NCI-H1105 (cell line): ENCODE measurements at regions not wholly inside any gene's neighbourhood (a gene's known extent, or its start where the extent isn't known, plus 50 kb on each side); places are given as distances from the start of the nearest gene placed in this dataset.

Source experiments
- DNase-seq: peaks from one replicate; lab custom pipeline; 2025; lab: John Stamatoyannopoulos, UW

DNA sequence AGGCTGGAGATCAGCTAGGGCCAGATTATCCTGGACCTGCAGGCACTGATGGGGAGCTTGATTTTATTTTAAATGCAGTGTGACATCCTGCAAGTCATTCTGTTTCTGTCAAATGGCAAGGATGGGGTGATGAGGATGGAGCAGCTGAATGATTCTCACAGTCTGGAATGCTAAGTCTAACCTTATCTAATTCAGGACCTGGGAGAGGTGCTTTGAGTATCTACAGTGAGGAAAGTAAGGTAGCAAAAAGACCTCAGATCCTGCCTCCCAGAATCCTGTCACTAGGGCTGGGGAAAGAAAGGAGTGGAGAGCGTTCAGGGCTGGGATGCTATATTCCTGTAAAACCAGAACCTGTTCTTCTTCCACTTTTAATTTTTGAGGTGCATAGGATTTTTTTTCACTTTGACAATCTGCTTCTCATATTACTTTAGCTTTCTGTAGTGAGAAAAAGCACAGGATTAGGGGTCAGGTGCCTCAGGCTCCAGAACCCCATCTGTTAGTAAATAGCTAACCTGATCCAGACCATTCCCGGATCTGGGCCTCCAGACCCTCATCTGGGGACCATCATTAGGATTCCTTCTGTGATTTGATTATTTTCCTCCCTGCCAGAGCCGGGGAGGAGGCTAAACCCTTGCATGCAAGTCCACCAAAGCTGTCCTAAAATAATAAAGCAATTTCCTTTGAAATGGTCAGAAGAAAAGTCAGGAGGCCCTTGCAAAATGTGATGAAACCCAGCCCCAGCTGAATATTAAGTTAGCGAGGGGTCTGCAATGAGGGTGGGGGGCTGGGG, 54.7 kb downstream of the ASCL1 start:
- no peak for DNase-seq

DNA sequence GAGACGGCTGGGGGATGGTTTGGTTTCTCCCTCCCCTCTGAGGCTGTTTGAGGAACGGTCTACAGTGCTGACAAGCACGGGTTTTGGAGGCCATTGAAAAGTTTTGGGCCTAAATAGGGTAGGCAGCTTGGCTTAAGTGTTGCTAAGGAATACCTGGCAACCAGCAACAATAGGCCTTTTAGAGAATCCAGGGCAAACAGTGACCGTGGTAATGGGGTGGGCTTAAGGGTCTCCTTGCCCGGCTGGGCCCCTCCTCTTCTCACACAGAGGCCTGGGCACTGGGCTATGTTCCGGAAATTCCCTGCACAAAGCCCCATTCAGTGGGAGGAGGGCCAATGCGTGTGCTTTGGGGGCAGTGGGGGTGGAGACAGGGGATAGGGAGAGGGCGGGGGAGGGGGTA, 55.4 kb downstream of the ASCL1 start:
- DNase-seq: no peak

DNA sequence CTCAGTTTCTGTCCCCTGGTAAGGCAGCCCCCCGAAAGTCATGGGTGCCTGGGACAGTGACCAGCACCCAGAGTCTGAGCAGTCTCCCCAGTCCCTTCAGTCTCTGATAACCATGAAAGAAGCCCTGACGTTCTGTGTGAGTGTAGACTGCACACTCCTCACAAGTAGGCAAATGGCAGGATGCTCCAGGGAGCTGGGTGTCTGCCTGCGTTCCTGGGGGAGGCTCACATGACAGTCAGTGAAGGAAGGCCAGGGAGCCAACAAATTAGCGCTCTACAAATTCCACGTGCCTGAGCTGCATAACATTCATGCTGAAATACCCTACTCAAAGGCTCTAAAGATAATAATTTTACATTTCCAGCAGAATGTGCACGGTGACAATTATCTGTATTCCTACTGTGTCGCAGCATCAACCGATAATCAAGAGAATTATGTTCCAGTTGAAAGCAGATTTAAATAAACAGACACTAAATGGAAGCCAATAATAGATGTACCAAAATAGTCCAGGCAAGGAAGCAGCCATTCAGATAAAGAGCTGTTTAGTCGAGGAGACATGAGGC, 56.3 kb downstream of the ASCL1 start:
- no peak for DNase-seq

DNA sequence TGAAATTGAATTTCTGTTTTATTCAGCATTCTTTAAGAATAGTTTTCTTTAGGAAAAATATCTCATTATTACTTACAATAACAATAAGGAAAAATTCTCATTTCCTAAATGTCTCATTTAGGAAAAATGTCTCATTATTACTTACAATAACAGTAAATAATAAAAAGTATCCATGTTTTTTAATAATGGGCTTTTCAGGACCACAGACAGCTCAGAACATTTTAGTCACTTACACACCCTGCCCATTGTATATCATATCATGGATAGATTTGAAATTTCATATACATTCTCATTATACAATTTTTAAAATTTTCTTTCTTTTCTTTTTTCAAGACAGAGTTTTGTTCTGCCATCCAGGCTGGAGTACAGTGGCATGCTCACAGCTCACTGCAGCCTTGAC, 58.9 kb downstream of the ASCL1 start:
- no peak for DNase-seq

DNA sequence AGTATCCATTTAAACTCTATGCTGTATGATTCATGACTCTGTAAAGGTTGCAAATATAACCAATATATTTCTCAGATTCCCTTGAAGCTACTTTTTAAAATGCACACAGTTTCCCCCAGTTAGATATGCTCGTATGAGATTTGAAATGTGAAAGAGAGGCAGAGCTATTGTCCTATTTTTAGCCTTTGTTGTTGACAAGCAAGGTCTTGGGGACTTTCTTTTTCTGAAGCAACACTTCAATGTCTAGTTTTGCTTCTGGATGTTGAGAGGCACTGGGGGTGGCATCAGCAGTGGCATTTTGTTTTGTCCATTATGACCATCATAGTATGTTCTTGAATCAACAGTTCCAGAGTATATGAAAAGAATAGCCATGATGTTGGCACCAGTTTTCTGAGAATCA, 63.4 kb downstream of the ASCL1 start:
- DNase-seq: no peak

DNA sequence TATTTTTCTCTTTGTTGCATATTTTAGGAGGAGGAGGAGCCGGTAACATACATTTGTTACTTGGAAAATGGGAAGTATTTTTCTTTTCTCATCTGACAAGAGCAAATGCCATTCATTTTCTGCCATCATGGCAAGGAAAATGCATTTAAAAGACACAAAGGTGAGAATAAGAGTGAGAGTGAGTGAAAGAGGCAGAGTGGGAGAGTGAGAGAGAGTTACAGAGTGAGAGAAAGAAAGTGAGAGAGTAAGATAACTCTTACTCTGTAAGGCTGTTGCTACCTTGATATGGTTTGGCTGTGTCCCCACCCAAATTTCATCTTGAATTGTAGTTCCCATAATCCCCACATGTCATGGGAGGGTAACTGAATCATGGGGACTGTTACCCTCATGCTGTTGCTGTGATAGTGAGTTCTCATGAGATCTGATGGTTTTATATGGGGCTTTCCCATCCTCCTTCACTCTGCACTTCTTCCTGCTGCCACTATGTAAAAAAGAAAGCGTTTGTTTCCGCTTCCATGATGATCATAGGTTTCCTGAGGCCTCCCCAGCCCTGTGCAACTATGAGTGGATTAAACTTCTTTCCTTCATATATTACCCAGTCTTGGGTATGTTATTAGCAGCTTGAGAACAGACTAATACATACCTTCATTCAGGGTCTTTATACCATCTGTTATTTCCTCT, 64.2 kb downstream of the ASCL1 start:
- no peak for DNase-seq

DNA sequence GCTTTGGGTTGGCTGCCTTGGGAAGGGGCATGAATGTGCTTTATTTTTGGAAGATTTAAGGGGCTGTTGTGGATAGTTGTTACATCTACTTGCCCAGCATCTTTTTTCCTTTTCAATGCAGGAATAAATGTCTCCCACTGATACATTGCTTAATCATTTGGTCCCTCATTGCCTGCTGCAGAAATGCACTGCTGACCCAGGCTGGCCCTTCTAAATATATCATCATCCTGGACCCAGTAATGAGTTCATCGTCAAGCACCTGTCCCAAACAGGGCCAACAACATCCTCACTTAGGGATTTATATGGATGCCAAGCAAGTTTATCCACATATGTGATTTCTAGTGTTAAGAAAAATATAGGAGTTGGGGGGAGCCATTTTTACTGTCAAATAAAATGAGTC, 67.2 kb downstream of the ASCL1 start:
- no peak for DNase-seq

DNA sequence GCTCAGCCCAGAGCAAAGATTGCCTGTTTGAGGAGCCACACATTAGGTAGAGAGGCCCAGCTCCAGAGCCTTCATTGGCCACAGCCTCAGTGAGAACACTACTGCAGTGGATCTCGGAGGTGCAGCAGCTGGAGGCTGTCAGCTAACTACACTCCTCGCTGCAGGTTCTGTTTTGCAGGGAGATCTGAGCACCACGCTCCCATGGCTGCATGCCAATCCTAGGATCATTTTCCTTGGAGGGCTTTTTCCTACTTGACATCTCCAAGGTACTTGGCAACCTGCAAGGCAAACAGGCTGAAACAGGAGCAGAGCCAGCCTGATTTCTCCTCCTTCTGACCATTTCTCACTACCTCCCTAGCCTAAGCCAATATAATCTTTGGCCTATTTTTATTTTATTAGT, 69.2 kb downstream of the ASCL1 start:
- DNase-seq: peak; percentile 97

DNA sequence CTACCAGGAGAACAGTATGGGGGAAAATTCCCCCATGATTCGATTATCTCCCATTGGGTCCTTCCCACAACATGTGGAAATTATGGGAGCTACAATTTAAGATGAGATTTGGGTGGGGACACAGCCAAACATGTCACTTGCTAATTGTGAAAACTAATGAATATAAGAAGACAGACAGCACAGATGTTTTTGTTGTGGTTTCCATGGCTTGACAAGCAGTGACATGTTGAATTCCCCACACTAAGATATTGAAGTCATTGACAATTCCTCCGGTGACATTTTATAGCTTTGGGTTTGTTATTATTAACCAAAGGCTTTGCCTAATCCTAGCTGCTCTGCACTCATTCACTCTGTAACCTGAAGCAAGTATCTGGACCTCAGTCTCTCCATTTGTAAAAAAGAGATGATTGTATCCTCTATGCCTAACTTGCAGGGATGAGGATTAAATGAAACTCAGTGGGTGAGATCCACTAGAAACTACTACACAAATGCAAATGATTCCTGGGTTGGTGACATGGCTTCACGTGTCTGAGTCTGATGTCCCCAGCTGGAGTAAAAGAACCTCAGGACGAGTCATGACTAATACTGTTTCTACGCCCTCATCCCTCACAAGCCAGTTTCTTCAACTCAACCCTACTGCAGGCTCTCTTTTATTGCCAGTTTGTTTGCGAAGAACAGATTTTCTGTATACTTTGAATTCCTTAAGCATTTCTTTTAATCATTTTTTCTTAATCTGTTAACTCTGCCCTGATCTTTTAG, 71.6 kb downstream of the ASCL1 start:
- DNase-seq: no peak

DNA sequence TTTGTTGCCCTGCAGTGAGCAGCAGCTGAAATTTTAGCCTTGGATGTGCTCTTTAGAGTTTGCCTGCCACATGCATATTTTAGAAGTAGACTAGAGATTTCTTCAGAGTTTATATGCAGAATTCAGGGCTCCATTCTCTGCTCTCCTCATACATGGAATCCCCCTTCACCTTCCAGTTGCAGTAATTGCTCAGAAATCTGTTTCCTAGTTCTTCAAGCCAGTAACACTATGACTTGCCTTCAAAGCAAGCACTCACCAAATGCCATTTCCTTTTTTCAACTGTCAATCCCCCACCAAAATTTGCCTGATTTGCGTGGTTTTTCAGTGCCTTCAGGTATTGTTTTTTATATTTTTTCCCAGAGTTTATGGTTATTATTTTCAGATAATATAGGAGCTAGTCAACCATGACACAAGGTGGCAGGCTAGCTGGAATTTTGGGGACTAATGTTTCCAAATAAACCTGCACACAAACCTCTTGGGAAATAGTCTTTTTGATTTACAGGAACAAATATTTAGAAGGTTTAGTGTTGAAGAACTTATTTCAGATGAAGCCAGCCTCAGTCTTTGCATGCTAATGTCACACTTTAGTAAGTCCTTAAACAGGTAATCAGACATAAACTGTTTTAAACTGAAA, 79.2 kb downstream of the ASCL1 start:
- no peak for DNase-seq

DNA sequence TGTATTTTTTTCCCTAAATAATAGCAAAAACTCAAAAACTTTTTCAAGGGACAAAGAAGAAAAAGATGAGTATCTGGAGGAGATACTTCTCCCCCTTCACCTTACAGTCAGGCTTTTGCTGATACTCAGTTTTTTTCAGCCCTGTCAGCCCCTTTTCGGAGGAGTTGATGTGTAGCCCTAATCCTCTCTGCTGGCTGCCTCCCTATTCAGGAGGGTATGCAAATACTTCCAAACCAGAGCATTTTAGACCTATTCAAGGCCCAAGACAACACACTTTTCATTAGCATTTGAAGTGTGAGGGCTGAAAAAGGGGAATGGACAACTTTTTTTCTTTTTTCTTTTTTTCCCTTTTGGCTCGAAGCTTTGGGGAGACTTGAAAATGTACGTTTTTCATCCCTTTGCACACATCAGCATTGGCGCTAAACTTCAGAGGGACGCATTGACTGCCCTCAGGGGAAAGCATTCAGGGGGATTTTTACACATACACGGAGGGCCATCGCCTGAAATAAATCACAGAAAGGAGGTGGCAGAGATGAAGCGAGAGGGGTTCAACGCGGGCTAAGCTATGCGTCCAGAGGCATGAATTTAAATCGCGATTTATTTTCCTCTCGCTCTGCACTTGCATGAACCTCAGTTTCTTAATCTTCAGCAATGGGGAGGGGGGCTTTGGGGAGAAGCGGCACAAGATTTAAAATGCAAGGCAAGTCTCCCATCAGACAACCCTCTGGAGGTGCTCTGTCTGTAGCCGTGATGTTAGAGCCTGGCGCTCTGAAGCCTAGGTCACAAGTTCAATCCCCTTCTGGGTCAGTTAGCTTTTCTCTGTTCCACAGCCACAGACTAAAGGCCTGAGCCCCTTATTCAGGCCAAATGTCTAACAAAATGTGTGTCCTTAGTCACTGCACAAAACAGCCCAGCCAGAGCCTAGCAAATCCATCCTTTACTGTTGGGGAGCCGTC, 86.3 kb downstream of the ASCL1 start:
- DNase-seq: no peak

DNA sequence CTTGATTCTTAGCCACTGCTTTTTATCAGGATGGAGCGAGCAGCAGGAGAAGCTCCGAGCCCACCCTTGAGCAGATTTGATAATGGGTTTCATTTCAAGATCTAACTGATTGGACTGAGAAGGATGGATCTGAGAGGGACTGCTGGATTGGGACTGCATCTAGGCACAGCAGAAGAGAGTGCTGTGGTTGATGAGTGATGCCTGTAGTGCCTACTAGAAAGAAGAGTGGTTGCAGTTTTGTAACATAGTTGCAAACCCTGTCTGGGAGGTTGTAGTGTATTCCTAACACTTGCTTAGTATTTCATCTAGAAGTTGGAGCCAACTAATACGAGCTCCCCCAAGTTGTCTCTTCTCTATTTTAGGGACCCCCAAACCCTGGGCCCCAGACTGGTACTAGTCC, 88.7 kb downstream of the ASCL1 start:
- no peak for DNase-seq

DNA sequence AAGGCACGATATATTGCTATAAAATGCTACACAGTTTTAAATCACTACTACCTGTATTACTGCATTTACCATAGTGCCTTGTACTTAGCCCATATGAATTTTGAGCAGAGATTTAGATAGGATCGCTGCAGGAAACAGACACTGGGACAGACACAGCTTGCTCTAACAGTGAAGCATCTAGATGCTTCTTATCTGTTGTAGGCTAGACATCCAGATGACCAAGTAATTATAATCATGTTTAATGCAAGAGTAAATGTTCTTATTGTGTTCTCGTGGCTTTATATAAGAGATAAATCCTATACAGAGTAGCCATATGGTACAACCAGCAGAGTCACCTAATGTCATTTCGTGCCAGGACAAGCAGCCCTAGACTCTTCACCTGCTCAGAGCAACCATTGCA, 92.8 kb downstream of the ASCL1 start:
- DNase-seq: no peak

DNA sequence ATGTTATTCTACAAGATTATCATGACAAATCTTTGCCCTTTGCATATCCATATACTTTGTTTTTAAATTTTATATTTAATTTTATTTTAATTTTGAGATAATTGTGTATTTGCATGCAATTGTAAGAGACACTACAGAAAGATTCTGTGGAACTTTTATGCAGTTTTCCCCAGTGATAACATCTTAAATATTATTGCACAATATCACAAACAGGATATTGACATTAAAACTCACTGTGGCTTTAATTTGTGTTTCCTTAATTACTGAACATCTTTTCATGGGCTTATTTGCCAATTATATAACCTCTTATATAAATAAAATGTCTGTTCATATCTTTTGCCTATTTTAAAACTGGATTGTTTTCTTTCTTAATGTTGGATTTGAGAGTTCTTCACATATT, 95.6 kb downstream of the ASCL1 start:
- no peak for DNase-seq

DNA sequence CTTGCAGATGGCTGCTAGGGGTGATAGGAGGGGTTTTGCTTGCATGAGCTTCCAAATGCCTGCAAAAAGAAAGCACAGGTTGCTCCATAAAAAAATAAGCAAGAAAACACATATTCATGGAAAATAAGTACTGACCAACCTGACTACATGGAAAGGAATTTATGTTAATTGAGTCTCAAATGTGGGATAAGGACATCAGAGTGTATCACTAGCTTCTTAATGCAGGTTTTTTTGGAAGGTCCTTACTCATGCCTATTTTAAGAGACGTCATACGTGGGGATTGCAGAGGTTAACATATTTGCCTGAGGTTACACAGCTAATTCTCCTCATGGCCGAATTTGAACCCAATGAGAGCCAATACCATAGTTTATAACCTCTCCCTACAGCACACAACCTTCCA, 116.2 kb downstream of the ASCL1 start:
- DNase-seq: no peak

DNA sequence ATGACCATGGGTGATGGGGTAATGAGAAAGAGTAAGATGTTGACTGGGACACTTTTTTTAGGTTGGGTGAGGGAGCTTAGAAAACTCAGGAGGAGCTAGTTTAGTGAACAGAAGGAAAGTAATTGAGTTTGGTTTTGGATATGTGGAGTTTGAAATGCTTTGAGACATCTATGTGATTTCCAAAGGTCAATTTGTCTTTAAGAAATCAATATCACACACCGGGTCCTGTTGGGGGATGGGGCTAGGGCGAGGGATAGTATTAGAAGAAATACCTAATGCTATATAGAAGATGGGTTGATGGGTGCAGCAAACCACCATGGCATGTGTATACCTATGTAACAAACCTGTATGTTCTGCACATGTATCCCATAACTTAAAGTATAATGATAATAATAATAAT, 118.4 kb downstream of the ASCL1 start:
- no peak for DNase-seq

DNA sequence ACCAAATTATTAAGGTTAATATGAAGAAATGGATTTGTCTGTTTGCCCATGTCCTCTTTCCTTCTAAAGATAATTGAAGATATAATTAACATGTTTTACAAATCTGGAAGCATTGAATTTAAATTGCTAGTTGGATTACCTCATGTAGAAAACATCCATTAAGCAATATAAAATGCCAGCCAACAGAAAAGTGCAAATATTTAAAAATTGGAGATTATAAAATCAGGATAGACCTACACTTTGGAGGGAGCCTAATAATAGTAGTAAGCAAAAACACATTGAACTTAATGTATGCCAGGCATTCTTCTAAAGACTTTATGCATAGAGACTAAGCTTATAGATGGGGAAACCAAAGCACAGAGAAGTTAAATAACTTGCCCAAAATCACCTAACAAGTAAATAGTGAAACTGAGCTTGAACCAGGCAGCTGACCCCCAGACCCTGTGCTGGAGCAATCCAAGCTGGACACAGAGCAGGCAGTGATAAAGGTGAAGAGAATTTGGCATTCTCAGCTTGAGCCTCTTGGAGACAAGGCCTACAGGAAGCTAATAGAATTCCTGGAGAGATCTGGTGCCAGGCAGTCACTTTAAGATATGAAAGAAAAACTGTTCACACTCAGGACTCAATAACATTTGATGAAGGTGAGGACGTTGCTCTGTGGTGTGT, 119.8 kb downstream of the ASCL1 start:
- DNase-seq: no peak

DNA sequence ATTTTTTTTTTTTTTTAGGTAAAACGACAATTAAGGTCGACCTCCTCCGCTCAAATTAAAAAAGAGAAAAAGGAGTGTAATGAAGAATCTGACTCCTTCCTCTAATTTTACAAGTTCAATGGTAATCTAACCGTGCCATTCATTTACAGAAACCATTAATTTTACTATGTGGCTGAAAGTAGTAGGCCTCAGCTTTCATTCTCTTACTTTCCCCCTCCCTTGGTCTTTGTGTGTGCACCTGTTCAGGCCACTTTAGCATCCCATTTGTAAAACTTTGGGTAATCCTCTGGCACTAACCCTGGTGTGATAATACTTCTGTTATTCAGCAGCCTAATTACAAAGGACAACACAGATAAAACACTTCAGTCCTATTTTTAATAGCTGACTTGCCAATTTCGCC, 128.1 kb downstream of the ASCL1 start:
- DNase-seq: peak; percentile 91

DNA sequence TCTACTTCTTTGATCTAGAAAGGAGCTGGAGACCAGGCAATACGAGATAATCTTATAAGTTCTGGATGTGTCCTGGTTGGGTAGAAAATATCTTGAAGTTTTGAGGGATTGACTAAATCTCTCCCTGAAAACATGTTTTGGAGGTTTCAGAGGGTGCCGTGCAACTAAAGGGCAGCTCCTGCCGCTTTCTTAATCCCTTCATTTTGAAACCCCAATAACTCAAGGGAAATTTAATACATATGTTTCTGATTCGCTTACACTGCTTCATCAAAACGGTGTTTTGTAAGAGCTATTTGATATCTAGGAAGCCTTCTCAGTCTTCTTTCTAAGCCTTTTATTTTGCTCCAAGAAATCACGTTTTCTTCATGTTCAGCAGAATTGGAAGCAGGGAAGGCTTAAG, 129.0 kb downstream of the ASCL1 start:
- DNase-seq: no peak

DNA sequence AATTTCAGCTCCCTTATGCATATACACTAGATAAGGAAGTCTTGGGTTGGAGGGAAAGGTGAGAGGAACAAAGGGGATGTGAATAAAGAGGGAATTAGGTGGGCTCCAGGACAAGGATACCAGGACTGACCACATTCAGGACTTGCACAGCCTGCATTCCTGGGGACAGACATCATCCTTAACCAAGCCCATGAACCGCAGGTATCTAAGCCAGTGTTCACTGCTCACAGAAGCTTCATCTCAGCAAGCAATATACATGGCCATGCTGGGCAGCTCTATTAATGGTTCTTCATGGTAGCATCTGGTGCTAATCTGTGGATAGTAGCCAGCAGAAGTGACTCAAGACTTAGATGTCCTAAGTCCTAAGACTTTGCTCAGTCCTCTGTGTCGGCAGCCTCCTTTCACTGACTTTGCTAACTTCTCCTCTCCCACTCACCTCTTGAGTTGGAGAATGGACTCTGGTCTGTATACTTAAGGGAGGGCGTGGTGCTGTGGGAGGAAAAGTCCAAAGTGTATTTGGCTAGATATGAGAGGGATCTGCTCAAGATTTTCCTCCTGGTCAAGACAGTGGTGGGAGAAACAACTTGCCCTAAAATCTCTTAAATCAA, 136.1 kb downstream of the ASCL1 start:
- no peak for DNase-seq
